HL-60 (cell line): ENCODE measurements at regions not wholly inside any gene's neighbourhood (a gene's known extent, or its start where the extent isn't known, plus 50 kb on each side); places are given as distances from the start of the nearest gene placed in this dataset.

Experiments
- GABPA ChIP-seq: IDR thresholded peaks from 2 replicates; pipeline ENCODE4 v1.6.1; 2012; ENCODE audit warnings: low read depth
- POLR2AphosphoS5 ChIP-seq: IDR thresholded peaks from 2 replicates; pipeline ENCODE4 v1.6.1; 2012; ENCODE audit warnings: low read depth
- SPI1 ChIP-seq: IDR thresholded peaks from 2 replicates; pipeline ENCODE4 v1.6.1; 2012; ENCODE audit warnings: low read depth, mild to moderate bottlenecking, borderline replicate concordance
- TF ChIP-seq, protein P1 (sequence below): IDR thresholded peaks from one replicate; pipeline ENCODE4 v1.5.1; 2011; ENCODE audit warnings: low read length, control low read depth, inconsistent platforms; ENCODE audit not compliant: insufficient read depth
- TF ChIP-seq, protein P2 (sequence below): IDR thresholded peaks from 2 replicates; pipeline ENCODE4 v1.6.1; 2012; ENCODE audit warnings: low read depth; ENCODE audit not compliant: insufficient replicate concordance

GRCh38 chr3:94617312-94617711, 554.5 kb downstream of the NSUN3 start:
- TF ChIP-seq, protein P1, sequence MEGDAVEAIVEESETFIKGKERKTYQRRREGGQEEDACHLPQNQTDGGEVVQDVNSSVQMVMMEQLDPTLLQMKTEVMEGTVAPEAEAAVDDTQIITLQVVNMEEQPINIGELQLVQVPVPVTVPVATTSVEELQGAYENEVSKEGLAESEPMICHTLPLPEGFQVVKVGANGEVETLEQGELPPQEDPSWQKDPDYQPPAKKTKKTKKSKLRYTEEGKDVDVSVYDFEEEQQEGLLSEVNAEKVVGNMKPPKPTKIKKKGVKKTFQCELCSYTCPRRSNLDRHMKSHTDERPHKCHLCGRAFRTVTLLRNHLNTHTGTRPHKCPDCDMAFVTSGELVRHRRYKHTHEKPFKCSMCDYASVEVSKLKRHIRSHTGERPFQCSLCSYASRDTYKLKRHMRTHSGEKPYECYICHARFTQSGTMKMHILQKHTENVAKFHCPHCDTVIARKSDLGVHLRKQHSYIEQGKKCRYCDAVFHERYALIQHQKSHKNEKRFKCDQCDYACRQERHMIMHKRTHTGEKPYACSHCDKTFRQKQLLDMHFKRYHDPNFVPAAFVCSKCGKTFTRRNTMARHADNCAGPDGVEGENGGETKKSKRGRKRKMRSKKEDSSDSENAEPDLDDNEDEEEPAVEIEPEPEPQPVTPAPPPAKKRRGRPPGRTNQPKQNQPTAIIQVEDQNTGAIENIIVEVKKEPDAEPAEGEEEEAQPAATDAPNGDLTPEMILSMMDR, result no peak
- TF ChIP-seq POLR2AphosphoS5, result no peak
- TF ChIP-seq, protein P2, sequence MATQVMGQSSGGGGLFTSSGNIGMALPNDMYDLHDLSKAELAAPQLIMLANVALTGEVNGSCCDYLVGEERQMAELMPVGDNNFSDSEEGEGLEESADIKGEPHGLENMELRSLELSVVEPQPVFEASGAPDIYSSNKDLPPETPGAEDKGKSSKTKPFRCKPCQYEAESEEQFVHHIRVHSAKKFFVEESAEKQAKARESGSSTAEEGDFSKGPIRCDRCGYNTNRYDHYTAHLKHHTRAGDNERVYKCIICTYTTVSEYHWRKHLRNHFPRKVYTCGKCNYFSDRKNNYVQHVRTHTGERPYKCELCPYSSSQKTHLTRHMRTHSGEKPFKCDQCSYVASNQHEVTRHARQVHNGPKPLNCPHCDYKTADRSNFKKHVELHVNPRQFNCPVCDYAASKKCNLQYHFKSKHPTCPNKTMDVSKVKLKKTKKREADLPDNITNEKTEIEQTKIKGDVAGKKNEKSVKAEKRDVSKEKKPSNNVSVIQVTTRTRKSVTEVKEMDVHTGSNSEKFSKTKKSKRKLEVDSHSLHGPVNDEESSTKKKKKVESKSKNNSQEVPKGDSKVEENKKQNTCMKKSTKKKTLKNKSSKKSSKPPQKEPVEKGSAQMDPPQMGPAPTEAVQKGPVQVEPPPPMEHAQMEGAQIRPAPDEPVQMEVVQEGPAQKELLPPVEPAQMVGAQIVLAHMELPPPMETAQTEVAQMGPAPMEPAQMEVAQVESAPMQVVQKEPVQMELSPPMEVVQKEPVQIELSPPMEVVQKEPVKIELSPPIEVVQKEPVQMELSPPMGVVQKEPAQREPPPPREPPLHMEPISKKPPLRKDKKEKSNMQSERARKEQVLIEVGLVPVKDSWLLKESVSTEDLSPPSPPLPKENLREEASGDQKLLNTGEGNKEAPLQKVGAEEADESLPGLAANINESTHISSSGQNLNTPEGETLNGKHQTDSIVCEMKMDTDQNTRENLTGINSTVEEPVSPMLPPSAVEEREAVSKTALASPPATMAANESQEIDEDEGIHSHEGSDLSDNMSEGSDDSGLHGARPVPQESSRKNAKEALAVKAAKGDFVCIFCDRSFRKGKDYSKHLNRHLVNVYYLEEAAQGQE, result no peak
- no peak for TF ChIP-seq SPI1
- no peak for TF ChIP-seq GABPA
